Skeletal muscle tissue (tissue), 3 donors: ENCODE measurements at regions not wholly inside any gene's neighbourhood (a gene's known extent, or its start where the extent isn't known, plus 50 kb on each side); places are given as distances from the start of the nearest gene placed in this dataset.
A peak's percentile ranks its signal among the peaks of the same experiment; 100 is the strongest.

Experiments used
- H3K27ac ChIP-seq: one replicate; pipeline ENCODE4 v1.7.0; 2013; ENCODE audit warnings: mild to moderate bottlenecking, low read depth, low read length, inconsistent platforms
- H3K27me3 ChIP-seq, 3 donors: one replicate each; pipeline ENCODE4 v1.7.0; 2013; ENCODE audit warnings: low read length in 3 of 3; ENCODE audit not compliant: control insufficient read depth in 3 of 3, insufficient read depth in 3 of 3
- H3K36me3 ChIP-seq, 3 donors: one replicate each; pipeline ENCODE4 v1.7.0; 2013; ENCODE audit warnings: low read length in 3 of 3; ENCODE audit not compliant: control insufficient read depth in 3 of 3, insufficient read depth in 3 of 3
- H3K4me1 ChIP-seq, 3 donors: one replicate each; pipeline ENCODE4 v1.7.0; 2013; ENCODE audit warnings: low read length in 3 of 3, mild to moderate bottlenecking in 3 of 3; ENCODE audit not compliant: control insufficient read depth in 3 of 3, insufficient read depth in 3 of 3
- H3K4me3 ChIP-seq, 3 donors: one replicate each; pipeline ENCODE4 v1.7.0; 2013; ENCODE audit warnings: low read length in 3 of 3
- H3K9ac ChIP-seq, 3 donors: one replicate each; pipeline ENCODE4 v1.7.0; 2013; ENCODE audit warnings: low read length in 3 of 3, mild to moderate bottlenecking in 3 of 3, moderate library complexity in 2 of 3, low read depth in 1 of 3
- H3K9me3 ChIP-seq, 3 donors: one replicate each; pipeline ENCODE4 v1.7.0; 2013; ENCODE audit warnings: low read length in 3 of 3; ENCODE audit not compliant: control insufficient read depth in 3 of 3
- donor health status: Osteomylitis.

GRCh38 chr2:37779611-37780386 lies 108.4 kb upstream of the CDC42EP3 start:
- H3K9ac ChIP-seq: no peak overlapping the region
- H3K27ac ChIP-seq: no peak overlapping the region

GRCh38 chr2:37780387-37780676 lies 108.9 kb upstream of the CDC42EP3 start:
- Histone ChIP-seq H3K27ac (no peak overlapping the region), H3K36me3 (no peaks in the 10 kb centered on the region), H3K4me1 (peaks cover 15 to 51% (median 18%) of the 10 kb centered on the region in 3 donors), H3K4me3 (no peak overlapping the region), H3K27me3 (no peaks in the 10 kb centered on the region), H3K9ac (no peak overlapping the region), H3K9me3 (no peaks in the 10 kb centered on the region)

More at GRCh38 chr2:37779611-37780386, 108.4 kb upstream of the CDC42EP3 start:
- peaks cover 15 to 51% (median 18%) of the 10 kb centered on the region in 3 donors for H3K4me1 ChIP-seq
- H3K27me3 ChIP-seq: no peaks in the 10 kb centered on the region
- no peaks in the 10 kb centered on the region for H3K9me3 ChIP-seq
- H3K4me3 ChIP-seq: no peak overlapping the region
- H3K36me3 ChIP-seq: no peaks in the 10 kb centered on the region

GRCh38 chr2:37781028-37781427 lies 109.6 kb upstream of the CDC42EP3 start:
- Histone ChIP-seq H3K36me3 (no peaks in the 10 kb centered on the region), H3K4me3 (no peak overlapping the region), H3K27ac (peak overlapping the region; percentile 14), H3K27me3 (no peaks in the 10 kb centered on the region), H3K9me3 (no peaks in the 10 kb centered on the region), H3K9ac (no peak overlapping the region), H3K4me1 (peaks cover 15 to 49% (median 18%) of the 10 kb centered on the region in 3 donors)

- H3K36me3 ChIP-seq: no peaks in the 10 kb centered on the region
- H3K9me3 ChIP-seq: no peaks in the 10 kb centered on the region
- H3K4me3 ChIP-seq: no peak overlapping the region
- peaks cover 13 to 51% (median 27%) of the 10 kb centered on the region in 3 donors for H3K4me1 ChIP-seq
- H3K27ac ChIP-seq: peak overlapping the region; percentile 1
- H3K27me3 ChIP-seq: no peaks in the 10 kb centered on the region
- no peak overlapping the region for H3K9ac ChIP-seq
Observed at GRCh38 chr2:37782155-37782673, 110.8 kb upstream of the CDC42EP3 start.

- H3K9me3 ChIP-seq: no peaks in the 10 kb centered on the region
- peak overlapping the region; percentile 1 for H3K27ac ChIP-seq
- no peaks in the 10 kb centered on the region for H3K36me3 ChIP-seq
- H3K4me1 ChIP-seq: peaks cover 15 to 54% (median 28%) of the 10 kb centered on the region in 3 donors
- H3K4me3 ChIP-seq: no peak overlapping the region
- H3K9ac ChIP-seq: no peak overlapping the region
- H3K27me3 ChIP-seq: no peaks in the 10 kb centered on the region
Observed at GRCh38 chr2:37782721-37783371, 111.4 kb upstream of the CDC42EP3 start.

- Histone ChIP-seq H3K27ac (no peak overlapping the region), H3K9ac (no peak overlapping the region), H3K27me3 (no peaks in the 10 kb centered on the region)
Observed at GRCh38 chr2:37783545-37783944, 112.1 kb upstream of the CDC42EP3 start.

GRCh38 chr2:37784071-37784758 lies 112.8 kb upstream of the CDC42EP3 start:
- Histone ChIP-seq H3K36me3 (no peaks in the 10 kb centered on the region), H3K27me3 (no peaks in the 10 kb centered on the region), H3K27ac (no peak overlapping the region), H3K4me3 (no peak overlapping the region), H3K4me1 (peaks cover 15 to 54% (median 28%) of the 10 kb centered on the region in 3 donors), H3K9ac (no peak overlapping the region), H3K9me3 (peaks cover 0 to 4% (median 0%) of the 10 kb centered on the region in 3 donors)

More at GRCh38 chr2:37783545-37783944, 112.1 kb upstream of the CDC42EP3 start:
- H3K4me1 ChIP-seq: peaks cover 15 to 54% (median 28%) of the 10 kb centered on the region in 3 donors
- H3K4me3 ChIP-seq: no peak overlapping the region
- H3K36me3 ChIP-seq: no peaks in the 10 kb centered on the region
- H3K9me3 ChIP-seq: peaks cover 0 to 4% (median 0%) of the 10 kb centered on the region in 3 donors

GRCh38 chr2:37784759-37785149 lies 113.3 kb upstream of the CDC42EP3 start:
- Histone ChIP-seq H3K27ac (no peak overlapping the region), H3K27me3 (no peaks in the 10 kb centered on the region), H3K4me1 (peaks cover 14 to 50% (median 28%) of the 10 kb centered on the region in 3 donors), H3K4me3 (no peak overlapping the region), H3K9ac (no peak overlapping the region), H3K36me3 (no peaks in the 10 kb centered on the region), H3K9me3 (peaks cover 0 to 4% (median 0%) of the 10 kb centered on the region in 3 donors)

GRCh38 chr2:37786191-37786698 lies 114.8 kb upstream of the CDC42EP3 start:
- Histone ChIP-seq H3K9me3 (peaks cover 0 to 4% (median 0%) of the 10 kb centered on the region in 3 donors), H3K4me3 (no peak overlapping the region), H3K36me3 (no peaks in the 10 kb centered on the region), H3K9ac (no peak overlapping the region), H3K4me1 (peaks cover 8 to 36% (median 22%) of the 10 kb centered on the region in 3 donors), H3K27me3 (no peaks in the 10 kb centered on the region), H3K27ac (peak overlapping the region; percentile 56)
